Ascending aorta (tissue), 2 donors: ENCODE measurements at regions not wholly inside any gene's neighbourhood (a gene's known extent, or its start where the extent isn't known, plus 50 kb on each side); places are given as distances from the start of the nearest gene placed in this dataset.

Experiments used
- DNase-seq, 2 donors: peaks; one replicate each; pipeline ENCODE4 v3.0.0-alpha.2; 2019; ENCODE audit warnings: low spot score in 2 of 2
- H3K27ac ChIP-seq, 2 donors: fragments of 200-600 bp; sonication (generic); one replicate each; pipeline ENCODE4 v1.5.1; 2016 to 2017; ENCODE audit warnings: mild to moderate bottlenecking in 1 of 2
- H3K27me3 ChIP-seq: fragments of 200-600 bp; sonication (generic); one replicate; pipeline ENCODE4 v1.5.1; 2017
- H3K36me3 ChIP-seq, 2 donors: fragments of 200-600 bp; sonication (generic); one replicate each; pipeline ENCODE4 v1.5.1; 2016
- H3K4me1 ChIP-seq, 2 donors: fragments of 200-600 bp; sonication (generic); one replicate each; pipeline ENCODE4 v1.5.1; 2016 to 2017; ENCODE audit warnings: mild to moderate bottlenecking in 1 of 2
- H3K4me3 ChIP-seq, 2 donors: fragments of 200-600 bp; sonication (generic); one replicate each; pipeline ENCODE4 v1.5.1; 2016 to 2017; ENCODE audit warnings: mild to moderate bottlenecking in 1 of 2
- H3K9me3 ChIP-seq, 2 donors: fragments of 200-600 bp; sonication (generic); one replicate each; pipeline ENCODE4 v1.5.1; 2016
- CTCF ChIP-seq, 3 experiments: fragments of 200-600 bp in 2 of 3; fragments of 450-650 bp in 1 of 3; sonication (generic) in 2 of 3; IDR thresholded peaks; one replicate each; pipeline ENCODE4 v1.5.1; 2016 to 2019; ENCODE audit warnings: antibody characterized with exemption in 3 of 3, mild to moderate bottlenecking in 1 of 3, moderate library complexity in 1 of 3
- intact Hi-C: fragments of 100-400 bp; cut with DNase I; formaldehyde crosslinking; loops from one replicate; pipeline ENCODE4 v1.15.1; 2023

- intact Hi-C loops: no loop called here
Observed at GRCh38 chr12:107441665-107442300, 243.8 kb upstream of the PWP1 start.

DNA sequence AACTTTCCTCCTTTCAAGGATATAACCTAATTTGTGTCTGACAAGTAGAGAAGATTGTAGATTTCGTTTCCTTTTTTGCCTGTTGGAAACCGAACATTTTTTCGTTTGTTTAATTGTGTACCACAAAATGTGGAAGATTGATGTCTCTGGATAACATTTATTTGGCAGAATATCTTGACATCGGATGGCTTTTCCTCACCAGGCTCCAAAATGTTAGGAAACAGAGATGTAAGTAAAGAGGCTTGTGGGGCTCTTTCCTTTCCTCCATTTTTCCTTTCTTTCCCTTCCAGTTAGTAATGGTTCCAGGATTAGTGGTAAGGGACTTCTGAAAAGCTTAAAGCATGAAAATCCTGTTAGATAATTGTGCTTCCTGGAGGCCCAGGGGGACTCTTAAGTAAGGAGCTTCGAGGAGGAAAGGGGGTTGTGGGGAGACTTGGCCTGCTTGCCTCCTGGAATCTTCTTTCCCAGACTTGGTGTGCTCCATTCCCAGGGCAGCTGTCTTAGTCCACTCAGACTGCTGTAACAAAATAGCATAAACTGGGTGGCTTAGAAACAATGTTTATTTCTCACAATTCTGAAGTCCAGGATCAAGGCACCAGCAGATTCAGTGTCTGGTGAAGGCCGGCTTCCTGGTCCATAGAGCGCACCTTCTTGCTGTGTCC lies 243.1 kb upstream of the PWP1 start:
- no peaks in the 10 kb centered on the region for H3K9me3 ChIP-seq
- no peak for TF ChIP-seq CTCF (IDR thresholded peaks at IDR 0.05)
- no peaks in the 10 kb centered on the region for H3K27me3 ChIP-seq
- intact Hi-C loops: no loop called here
- H3K36me3 ChIP-seq: no peaks in the 10 kb centered on the region
- no peak overlapping the region for H3K27ac ChIP-seq
- no peaks in the 10 kb centered on the region for H3K4me1 ChIP-seq
- DNase-seq: no peak
- H3K4me3 ChIP-seq: peak overlapping the region; percentile 26 to 48

More at GRCh38 chr12:107441665-107442300, 243.8 kb upstream of the PWP1 start:
- DNase-seq: no peak
- Histone ChIP-seq H3K27ac (no peak overlapping the region), H3K27me3 (no peaks in the 10 kb centered on the region), H3K4me1 (no peaks in the 10 kb centered on the region), H3K4me3 (peak overlapping the region; percentile 26 to 48), H3K36me3 (no peaks in the 10 kb centered on the region), H3K9me3 (no peaks in the 10 kb centered on the region)
- TF ChIP-seq CTCF (IDR thresholded peaks at IDR 0.05): no peak

DNA sequence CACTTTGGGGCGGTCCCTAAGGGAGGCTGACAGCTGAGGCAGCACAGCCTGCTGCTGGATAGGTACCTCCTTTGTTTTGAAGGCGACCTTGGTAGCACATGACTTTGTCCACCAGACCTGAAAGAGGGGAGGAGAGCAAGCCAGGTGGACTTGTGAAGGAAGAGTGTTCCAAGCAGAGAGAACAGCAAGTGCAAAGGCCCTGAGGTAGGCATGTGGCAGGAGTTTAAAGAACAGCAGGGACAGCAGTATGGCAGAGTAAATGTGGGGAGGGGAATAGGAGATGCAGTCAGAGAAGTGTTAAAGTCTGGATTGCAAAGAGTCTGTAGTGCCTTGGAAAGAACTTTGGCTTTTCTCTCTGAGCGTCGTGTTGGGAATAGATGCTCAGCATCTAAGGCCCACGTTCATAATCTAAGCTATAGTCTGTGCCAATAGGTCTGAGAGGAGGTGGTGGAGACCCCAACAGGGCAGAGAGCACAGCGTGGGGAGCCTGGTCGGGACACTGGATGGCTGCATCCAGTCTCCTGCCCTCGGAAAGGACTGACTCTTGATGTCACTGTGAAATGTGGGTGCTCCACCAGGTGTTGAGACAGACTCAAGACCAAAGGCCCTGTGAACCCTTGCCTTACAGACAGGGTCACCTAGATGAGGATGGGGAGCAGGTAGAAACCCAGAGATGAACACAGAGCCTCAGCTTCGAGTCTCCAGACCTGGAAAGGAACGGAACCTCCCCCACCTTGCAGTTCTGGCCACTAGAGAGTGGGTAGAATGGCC lies 242.1 kb upstream of the PWP1 start:
- DNase-seq: no peak
- Histone ChIP-seq H3K36me3 (no peaks in the 10 kb centered on the region), H3K4me1 (no peaks in the 10 kb centered on the region), H3K4me3 (no peak overlapping the region), H3K9me3 (no peaks in the 10 kb centered on the region), H3K27me3 (no peaks in the 10 kb centered on the region), H3K27ac (no peak overlapping the region)
- TF ChIP-seq CTCF (IDR thresholded peaks at IDR 0.05): no peak
- intact Hi-C loops: no loop called here

DNA sequence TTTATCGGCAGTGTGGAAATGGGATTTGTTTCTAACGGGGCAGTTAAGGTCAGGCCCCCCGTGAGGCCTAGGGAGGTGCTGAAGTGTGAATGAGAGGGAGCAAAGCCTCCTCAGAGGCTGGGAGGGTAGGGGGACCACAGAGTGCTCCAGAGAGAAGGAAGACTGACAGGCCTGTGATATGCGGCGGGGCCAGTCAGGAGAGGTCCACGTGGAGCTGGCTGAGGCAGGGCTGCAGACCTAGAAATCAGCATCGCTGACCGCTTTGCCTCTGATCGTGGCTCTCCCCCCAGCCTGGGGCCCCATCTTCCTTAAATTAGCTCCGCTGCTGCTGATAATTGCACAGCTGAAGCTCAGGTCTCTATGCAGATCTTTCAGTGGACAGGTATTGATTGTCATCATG lies 240.8 kb upstream of the PWP1 start:
- no peaks in the 10 kb centered on the region for H3K36me3 ChIP-seq
- no peak for TF ChIP-seq CTCF (IDR thresholded peaks at IDR 0.05)
- intact Hi-C loops: no loop called here
- no peak overlapping the region for H3K4me3 ChIP-seq
- H3K27ac ChIP-seq: no peak overlapping the region
- H3K9me3 ChIP-seq: no peaks in the 10 kb centered on the region
- no peak for DNase-seq
- H3K4me1 ChIP-seq: no peaks in the 10 kb centered on the region
- H3K27me3 ChIP-seq: no peaks in the 10 kb centered on the region

- Histone ChIP-seq H3K27me3 (no peaks in the 10 kb centered on the region), H3K27ac (no peak overlapping the region), H3K9me3 (no peaks in the 10 kb centered on the region), H3K4me3 (no peak overlapping the region), H3K36me3 (no peaks in the 10 kb centered on the region), H3K4me1 (no peaks in the 10 kb centered on the region)
- no peak for TF ChIP-seq CTCF (IDR thresholded peaks at IDR 0.05)
- intact Hi-C loops: no loop called here
- no peak for DNase-seq
Observed at GRCh38 chr12:107446476-107446875, 239.1 kb upstream of the PWP1 start.
